Right lobe of liver (tissue), 4 donors: ENCODE measurements at regions not wholly inside any gene's neighbourhood (a gene's known extent, or its start where the extent isn't known, plus 50 kb on each side); places are given as distances from the start of the nearest gene placed in this dataset.

Experiments used
- CTCF ChIP-seq, 4 donors: fragments of 200-600 bp in 3 of 4; fragments of 450-650 bp in 1 of 4; IDR thresholded peaks; one replicate each; pipeline versions ENCODE4 v1.5.1 to v1.8.0; 2016 to 2022; ENCODE audit warnings: antibody characterized with exemption in 4 of 4, mild to moderate bottlenecking in 2 of 4
- POLR2A ChIP-seq: fragments of 450-650 bp; IDR thresholded peaks from one replicate; pipeline ENCODE4 v1.6.1; 2017; ENCODE audit warnings: antibody characterized with exemption, mild to moderate bottlenecking
- donor health status: DM: no; HTN: no; CAD: no.
- donor health status: DM: no; HTN: no; CAD: no.
- donor health status: DM: no; HTN: yes; CAD: no.

GRCh38 chr17:33375783-33376182 is 82.7 kb upstream of the ASIC2 start:
- TF ChIP-seq CTCF (IDR thresholded peaks at IDR 0.05) = no peak
- no peak for TF ChIP-seq POLR2A
